GM12873 (cell line): ENCODE measurements at regions not wholly inside any gene's neighbourhood (a gene's known extent, or its start where the extent isn't known, plus 50 kb on each side); places are given as distances from the start of the nearest gene placed in this dataset.

ENCODE experiments used
- CTCF ChIP-seq: IDR thresholded peaks from 2 replicates; pipeline ENCODE4 v1.5.1; 2012; ENCODE audit warnings: low read depth, mild to moderate bottlenecking, moderate library complexity, low read length, control low read depth; ENCODE audit not compliant: insufficient read depth; ENCODE audit errors: missing control alignments

- no peak for TF ChIP-seq CTCF
These were observed 70.1 kb upstream of the RAPGEF1 start for GRCh38 chr9:131809941-131810344.

GRCh38 chr9:131808291-131808690 is 68.4 kb upstream of the RAPGEF1 start:
- no peak for TF ChIP-seq CTCF

- TF ChIP-seq CTCF, result no peak
These were observed 67.5 kb upstream of the RAPGEF1 start for GRCh38 chr9:131807144-131807983.

- no peak for TF ChIP-seq CTCF
These were observed 65.9 kb upstream of the RAPGEF1 start for GRCh38 chr9:131805803-131806202.

- no peak for TF ChIP-seq CTCF
These were observed 65.0 kb upstream of the RAPGEF1 start for GRCh38 chr9:131804826-131805225.

GRCh38 chr9:131803758-131804411 is 64.0 kb upstream of the RAPGEF1 start:
- TF ChIP-seq CTCF, result no peak

- TF ChIP-seq CTCF, result peak; percentile 2
These were observed 61.9 kb upstream of the RAPGEF1 start for GRCh38 chr9:131801810-131802209.
